ENCODE measurements at regions not wholly inside any gene's neighbourhood (a gene's known extent, or its start where the extent isn't known, plus 50 kb on each side); places are given as distances from the start of the nearest gene placed in this dataset.
"Not testable (repeated sequence)": the region's sequence is repeated elsewhere in the genome, so short reads cannot be mapped to it uniquely, and the experiment has no call there.

DNA sequence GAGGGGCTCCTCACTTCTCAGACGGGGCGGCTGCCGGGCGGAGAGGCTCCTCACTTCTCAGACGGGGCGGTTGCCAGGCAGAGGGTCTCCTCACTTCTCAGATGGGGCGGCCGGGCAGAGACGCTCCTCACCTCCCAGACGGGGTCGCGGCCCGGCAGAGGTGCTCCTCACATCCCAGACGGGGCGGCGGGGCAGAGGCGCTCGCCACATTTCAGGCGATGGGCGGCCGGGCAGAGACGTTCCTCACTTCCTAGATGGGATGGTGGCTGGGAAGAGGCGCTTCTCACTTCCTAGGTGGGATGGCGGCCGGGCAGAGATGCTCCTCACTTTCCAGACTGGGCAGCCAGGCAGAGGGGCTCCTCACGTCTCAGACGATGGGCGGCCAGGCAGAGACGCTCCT lies 167.4 kb upstream of the C2CD4B start:
- TF ChIP-seq, protein P1, sequence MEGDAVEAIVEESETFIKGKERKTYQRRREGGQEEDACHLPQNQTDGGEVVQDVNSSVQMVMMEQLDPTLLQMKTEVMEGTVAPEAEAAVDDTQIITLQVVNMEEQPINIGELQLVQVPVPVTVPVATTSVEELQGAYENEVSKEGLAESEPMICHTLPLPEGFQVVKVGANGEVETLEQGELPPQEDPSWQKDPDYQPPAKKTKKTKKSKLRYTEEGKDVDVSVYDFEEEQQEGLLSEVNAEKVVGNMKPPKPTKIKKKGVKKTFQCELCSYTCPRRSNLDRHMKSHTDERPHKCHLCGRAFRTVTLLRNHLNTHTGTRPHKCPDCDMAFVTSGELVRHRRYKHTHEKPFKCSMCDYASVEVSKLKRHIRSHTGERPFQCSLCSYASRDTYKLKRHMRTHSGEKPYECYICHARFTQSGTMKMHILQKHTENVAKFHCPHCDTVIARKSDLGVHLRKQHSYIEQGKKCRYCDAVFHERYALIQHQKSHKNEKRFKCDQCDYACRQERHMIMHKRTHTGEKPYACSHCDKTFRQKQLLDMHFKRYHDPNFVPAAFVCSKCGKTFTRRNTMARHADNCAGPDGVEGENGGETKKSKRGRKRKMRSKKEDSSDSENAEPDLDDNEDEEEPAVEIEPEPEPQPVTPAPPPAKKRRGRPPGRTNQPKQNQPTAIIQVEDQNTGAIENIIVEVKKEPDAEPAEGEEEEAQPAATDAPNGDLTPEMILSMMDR (IDR thresholded peaks at IDR 0.05; ENCODE audit: insufficient read depth, low read length), result not testable (repeated sequence)
- TF ChIP-seq POLR2AphosphoS5, GABPA (IDR thresholded peaks at IDR 0.05; ENCODE audit: low read depth): not testable (repeated sequence)
- TF ChIP-seq, protein P2, sequence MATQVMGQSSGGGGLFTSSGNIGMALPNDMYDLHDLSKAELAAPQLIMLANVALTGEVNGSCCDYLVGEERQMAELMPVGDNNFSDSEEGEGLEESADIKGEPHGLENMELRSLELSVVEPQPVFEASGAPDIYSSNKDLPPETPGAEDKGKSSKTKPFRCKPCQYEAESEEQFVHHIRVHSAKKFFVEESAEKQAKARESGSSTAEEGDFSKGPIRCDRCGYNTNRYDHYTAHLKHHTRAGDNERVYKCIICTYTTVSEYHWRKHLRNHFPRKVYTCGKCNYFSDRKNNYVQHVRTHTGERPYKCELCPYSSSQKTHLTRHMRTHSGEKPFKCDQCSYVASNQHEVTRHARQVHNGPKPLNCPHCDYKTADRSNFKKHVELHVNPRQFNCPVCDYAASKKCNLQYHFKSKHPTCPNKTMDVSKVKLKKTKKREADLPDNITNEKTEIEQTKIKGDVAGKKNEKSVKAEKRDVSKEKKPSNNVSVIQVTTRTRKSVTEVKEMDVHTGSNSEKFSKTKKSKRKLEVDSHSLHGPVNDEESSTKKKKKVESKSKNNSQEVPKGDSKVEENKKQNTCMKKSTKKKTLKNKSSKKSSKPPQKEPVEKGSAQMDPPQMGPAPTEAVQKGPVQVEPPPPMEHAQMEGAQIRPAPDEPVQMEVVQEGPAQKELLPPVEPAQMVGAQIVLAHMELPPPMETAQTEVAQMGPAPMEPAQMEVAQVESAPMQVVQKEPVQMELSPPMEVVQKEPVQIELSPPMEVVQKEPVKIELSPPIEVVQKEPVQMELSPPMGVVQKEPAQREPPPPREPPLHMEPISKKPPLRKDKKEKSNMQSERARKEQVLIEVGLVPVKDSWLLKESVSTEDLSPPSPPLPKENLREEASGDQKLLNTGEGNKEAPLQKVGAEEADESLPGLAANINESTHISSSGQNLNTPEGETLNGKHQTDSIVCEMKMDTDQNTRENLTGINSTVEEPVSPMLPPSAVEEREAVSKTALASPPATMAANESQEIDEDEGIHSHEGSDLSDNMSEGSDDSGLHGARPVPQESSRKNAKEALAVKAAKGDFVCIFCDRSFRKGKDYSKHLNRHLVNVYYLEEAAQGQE (IDR thresholded peaks at IDR 0.05; ENCODE audit: insufficient replicate concordance, low read depth), result not testable (repeated sequence)
